Activated CD8-positive, alpha-beta T cell treated with anti-CD3 and anti-CD28 coated beads for 36 hours (primary cell): ENCODE measurements at regions not wholly inside any gene's neighbourhood (a gene's known extent, or its start where the extent isn't known, plus 50 kb on each side); places are given as distances from the start of the nearest gene placed in this dataset.

Experiments
- ATAC-seq: fragments of 200-7000 bp; cut with Tn5 transposase; one replicate; pipeline ENCODE4 v1.10.0; 2021; ENCODE audit warnings: mild to moderate bottlenecking, moderate library complexity
- CTCF ChIA-PET: fragments of 350-600 bp; sonication (Branson Sonifier 250); formaldehyde crosslinking; loops from one replicate; lab custom pipeline; 2021; ENCODE audit warnings: antibody characterized with exemption; lab: Charles Lee
- POLR2A ChIA-PET: fragments of 350-600 bp; sonication (Branson Sonifier 250); formaldehyde crosslinking; loops from one replicate; lab custom pipeline; 2021; ENCODE audit warnings: antibody characterized with exemption; lab: Charles Lee
- DNase-seq: peaks from one replicate; pipeline ENCODE4 v3.0.0-alpha.2; 2020
- H3K27ac Mint-ChIP-seq: one replicate; pipeline ENCODE4 v1.8.0; 2021; ENCODE audit warnings: mild to moderate bottlenecking, mixed read lengths
- H3K27me3 Mint-ChIP-seq: one replicate; pipeline ENCODE4 v1.8.0; 2021; ENCODE audit warnings: mixed read lengths
- H3K36me3 Mint-ChIP-seq: one replicate; pipeline ENCODE4 v1.8.0; 2021; ENCODE audit warnings: low read depth, mixed read lengths
- H3K4me1 Mint-ChIP-seq: one replicate; pipeline ENCODE4 v1.8.0; 2021; ENCODE audit warnings: low read depth, mixed read lengths
- H3K4me3 Mint-ChIP-seq: one replicate; pipeline ENCODE4 v1.8.0; 2021; ENCODE audit warnings: mild to moderate bottlenecking, moderate library complexity, mixed read lengths
- H3K9me3 Mint-ChIP-seq: one replicate; pipeline ENCODE4 v1.8.0; 2021; ENCODE audit warnings: mixed read lengths
- CTCF ChIP-seq: fragments of 200-600 bp; IDR thresholded peaks from one replicate; pipeline ENCODE4 v1.8.0; 2022; ENCODE audit warnings: antibody characterized with exemption, mild to moderate bottlenecking
- intact Hi-C: fragments of 100-400 bp; cut with micrococcal nuclease; formaldehyde crosslinking; loops from one replicate; pipeline ENCODE4 v1.10.0; 2022

- ChIA-PET CTCF (no interaction called here), POLR2A (no interaction called here)
These were observed 257.3 kb downstream of the MYCN start for GRCh38 chr2:16197504-16198147.

GRCh38 chr2:16196687-16197503, 256.5 kb downstream of the MYCN start:
- intact Hi-C loops: no loop called here
- TF ChIP-seq CTCF: no peak
- Mint-ChIP-seq H3K36me3 (no peaks in the 10 kb centered on the region), H3K27ac (no peak overlapping the region), H3K27me3 (no peaks in the 10 kb centered on the region), H3K4me1 (no peaks in the 10 kb centered on the region), H3K9me3 (no peaks in the 10 kb centered on the region), H3K4me3 (no peak overlapping the region)
- CTCF ChIA-PET: no interaction called here
- POLR2A ChIA-PET: no interaction called here
- no peak for DNase-seq
- ATAC-seq: no peak

More at GRCh38 chr2:16197504-16198147, 257.3 kb downstream of the MYCN start:
- TF ChIP-seq CTCF: no peak
- intact Hi-C loops: no loop called here
- ATAC-seq (no peak), DNase-seq (no peak)
- H3K4me1 Mint-ChIP-seq: no peaks in the 10 kb centered on the region
- no peak overlapping the region for H3K27ac Mint-ChIP-seq
- H3K27me3 Mint-ChIP-seq: no peaks in the 10 kb centered on the region
- no peak overlapping the region for H3K4me3 Mint-ChIP-seq
- H3K9me3 Mint-ChIP-seq: no peaks in the 10 kb centered on the region
- H3K36me3 Mint-ChIP-seq: no peaks in the 10 kb centered on the region

GRCh38 chr2:16195681-16196070, 255.3 kb downstream of the MYCN start:
- H3K4me3 Mint-ChIP-seq: no peak overlapping the region
- intact Hi-C loops: no loop called here
- H3K9me3 Mint-ChIP-seq: no peaks in the 10 kb centered on the region
- DNase-seq (no peak), ATAC-seq (no peak)
- CTCF ChIA-PET: no interaction called here
- H3K27me3 Mint-ChIP-seq: no peaks in the 10 kb centered on the region
- TF ChIP-seq CTCF: no peak
- H3K36me3 Mint-ChIP-seq: no peaks in the 10 kb centered on the region
- POLR2A ChIA-PET: no interaction called here
- H3K27ac Mint-ChIP-seq: no peak overlapping the region
- no peaks in the 10 kb centered on the region for H3K4me1 Mint-ChIP-seq

- ChIA-PET POLR2A (no interaction called here), CTCF (no interaction called here)
- Mint-ChIP-seq H3K27me3 (no peaks in the 10 kb centered on the region), H3K36me3 (no peaks in the 10 kb centered on the region), H3K27ac (no peak overlapping the region), H3K4me1 (no peaks in the 10 kb centered on the region), H3K4me3 (no peak overlapping the region), H3K9me3 (no peaks in the 10 kb centered on the region)
- intact Hi-C loops: no loop called here
- TF ChIP-seq CTCF: no peak
- DNase-seq (no peak), ATAC-seq (no peak)
These were observed 254.8 kb downstream of the MYCN start for GRCh38 chr2:16194931-16195680.

- DNase-seq (no peak), ATAC-seq (no peak)
- Mint-ChIP-seq H3K27ac (no peak overlapping the region), H3K9me3 (no peaks in the 10 kb centered on the region), H3K4me1 (no peaks in the 10 kb centered on the region), H3K36me3 (no peaks in the 10 kb centered on the region), H3K27me3 (no peaks in the 10 kb centered on the region), H3K4me3 (no peak overlapping the region)
- ChIA-PET POLR2A (no interaction called here), CTCF (no interaction called here)
- intact Hi-C loops: no loop called here
- no peak for TF ChIP-seq CTCF
These were observed 254.2 kb downstream of the MYCN start for GRCh38 chr2:16194530-16194929.
